CD8-positive, alpha-beta memory T cell (primary cell): ENCODE measurements at regions not wholly inside any gene's neighbourhood (a gene's known extent, or its start where the extent isn't known, plus 50 kb on each side); places are given as distances from the start of the nearest gene placed in this dataset.

ENCODE experiments used
- CTCF ChIA-PET: fragments of 350-600 bp; sonication (Branson Sonifier 250); formaldehyde crosslinking; loops from one replicate; lab custom pipeline; 2021; ENCODE audit warnings: antibody characterized with exemption; lab: Charles Lee
- POLR2A ChIA-PET: fragments of 350-600 bp; sonication (Branson Sonifier 250); formaldehyde crosslinking; loops from one replicate; lab custom pipeline; 2021; ENCODE audit warnings: antibody characterized with exemption; lab: Charles Lee
- DNase-seq, 5 donors: peaks; one replicate each; pipeline versions ENCODE4 v3.0.0 to v3.0.0-alpha.2; 2020 to 2022; ENCODE audit warnings: mixed read lengths in 1 of 5
- H3K27ac ChIP-seq: one replicate; pipeline ENCODE4 v1.7.0; 2013; ENCODE audit warnings: low read depth, mild to moderate bottlenecking, low read length, moderate library complexity
- H3K27me3 ChIP-seq: 2 replicates; pipeline ENCODE4 v1.7.0; 2013; ENCODE audit warnings: low read length, mild to moderate bottlenecking; ENCODE audit not compliant: insufficient read depth, poor library complexity, severe bottlenecking
- H3K36me3 ChIP-seq: 2 replicates; pipeline ENCODE4 v1.7.0; 2013; ENCODE audit warnings: mild to moderate bottlenecking, low read length, moderate library complexity; ENCODE audit not compliant: insufficient read depth
- H3K4me1 ChIP-seq: 2 replicates; pipeline ENCODE4 v1.7.0; 2013; ENCODE audit warnings: mild to moderate bottlenecking, low read length, moderate library complexity; ENCODE audit not compliant: insufficient read depth
- H3K4me3 ChIP-seq: 2 replicates; pipeline ENCODE4 v1.7.0; 2013; ENCODE audit warnings: mild to moderate bottlenecking, low read length
- H3K9me3 ChIP-seq: 2 replicates; pipeline ENCODE4 v1.7.0; 2013; ENCODE audit warnings: mild to moderate bottlenecking, low read length
- H3K27ac Mint-ChIP-seq, 8 donors: one replicate each; pipeline ENCODE4 v1.8.0; 2020 to 2021; ENCODE audit warnings: mixed read lengths in 8 of 8, mild to moderate bottlenecking in 6 of 8, inconsistent platforms in 3 of 8, moderate library complexity in 3 of 8
- H3K27me3 Mint-ChIP-seq, 2 donors: one replicate each; pipeline ENCODE4 v1.8.0; 2020 to 2021; ENCODE audit warnings: mixed read lengths in 2 of 2, mild to moderate bottlenecking in 1 of 2, moderate library complexity in 1 of 2
- H3K36me3 Mint-ChIP-seq, 3 donors: one replicate each; pipeline ENCODE4 v1.8.0; 2020 to 2021; ENCODE audit warnings: mixed read lengths in 3 of 3, inconsistent platforms in 1 of 3, mild to moderate bottlenecking in 1 of 3
- H3K4me1 Mint-ChIP-seq, 3 donors: one replicate each; pipeline ENCODE4 v1.8.0; 2020 to 2021; ENCODE audit warnings: mixed read lengths in 3 of 3, inconsistent platforms in 1 of 3, mild to moderate bottlenecking in 1 of 3
- H3K4me3 Mint-ChIP-seq, 7 donors: one replicate each; pipeline ENCODE4 v1.8.0; 2020 to 2021; ENCODE audit warnings: mixed read lengths in 7 of 7, mild to moderate bottlenecking in 6 of 7, moderate library complexity in 4 of 7, inconsistent platforms in 2 of 7
- H3K9me3 Mint-ChIP-seq, 5 donors: one replicate each; pipeline ENCODE4 v1.8.0; 2020 to 2022; ENCODE audit warnings: mixed read lengths in 5 of 5, mild to moderate bottlenecking in 3 of 5, moderate library complexity in 2 of 5, inconsistent platforms in 1 of 5

DNA sequence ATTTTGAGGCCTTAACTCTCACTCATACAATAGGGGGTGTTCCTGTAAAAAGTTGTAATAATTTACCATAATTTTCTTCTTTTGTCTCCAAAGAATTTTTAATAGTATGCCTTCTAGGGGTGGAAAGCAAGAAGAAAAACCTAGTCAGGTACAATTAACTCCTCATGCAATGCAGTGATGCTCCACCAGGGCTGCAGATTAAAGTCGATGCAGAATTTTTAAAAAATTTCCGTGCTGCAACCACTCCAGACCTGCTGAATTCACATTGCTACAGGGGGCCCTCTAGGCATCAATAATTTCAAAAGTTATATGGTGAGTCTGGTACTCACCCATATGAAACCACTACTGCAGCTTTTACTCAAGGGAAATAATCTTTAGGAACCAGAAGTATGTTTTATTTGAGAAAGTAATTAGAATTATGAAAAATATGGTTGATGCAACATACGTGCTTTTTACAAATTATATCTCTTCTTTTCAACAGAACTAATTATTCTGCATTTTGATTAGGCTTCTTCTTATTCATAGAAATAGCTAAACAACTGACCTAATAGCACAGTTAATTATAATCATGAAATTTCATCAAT, 353.2 kb downstream of the BCAT1 start:
- H3K36me3 Mint-ChIP-seq, result no peaks in the 10 kb centered on the region
- peaks cover 0 to 2% (median 0%) of the 10 kb centered on the region in 5 donors for H3K9me3 Mint-ChIP-seq
- Histone ChIP-seq H3K27ac (no peak overlapping the region), H3K27me3 (no peaks in the 10 kb centered on the region), H3K9me3 (no peaks in the 10 kb centered on the region), H3K4me3 (no peak overlapping the region), H3K4me1 (no peaks in the 10 kb centered on the region), H3K36me3 (no peaks in the 10 kb centered on the region)
- DNase-seq, result no peak
- peaks cover 6 to 16% of the 10 kb centered on the region in 2 donors for H3K27me3 Mint-ChIP-seq
- CTCF ChIA-PET, result no interaction called here
- POLR2A ChIA-PET, result no interaction called here
- no peak overlapping the region for H3K4me3 Mint-ChIP-seq
- peaks cover 0 to under 1% (median under 1%) of the 10 kb centered on the region in 3 donors for H3K4me1 Mint-ChIP-seq
- H3K27ac Mint-ChIP-seq, result no peak overlapping the region

- Mint-ChIP-seq H3K4me1 (no peaks in the 10 kb centered on the region), H3K36me3 (no peaks in the 10 kb centered on the region), H3K9me3 (peaks cover 0 to 2% (median 0%) of the 10 kb centered on the region in 5 donors), H3K4me3 (no peak overlapping the region), H3K27me3 (peaks cover 6 to 8% of the 10 kb centered on the region in 2 donors), H3K27ac (no peak overlapping the region)
- Histone ChIP-seq H3K27me3 (no peaks in the 10 kb centered on the region), H3K4me3 (no peak overlapping the region), H3K9me3 (no peaks in the 10 kb centered on the region), H3K36me3 (no peaks in the 10 kb centered on the region), H3K27ac (no peak overlapping the region), H3K4me1 (no peaks in the 10 kb centered on the region)
- POLR2A ChIA-PET, result no interaction called here
- DNase-seq, result no peak
- CTCF ChIA-PET, result no interaction called here
Observed at GRCh38 chr12:24591715-24592440, 357.0 kb downstream of the BCAT1 start.

DNA sequence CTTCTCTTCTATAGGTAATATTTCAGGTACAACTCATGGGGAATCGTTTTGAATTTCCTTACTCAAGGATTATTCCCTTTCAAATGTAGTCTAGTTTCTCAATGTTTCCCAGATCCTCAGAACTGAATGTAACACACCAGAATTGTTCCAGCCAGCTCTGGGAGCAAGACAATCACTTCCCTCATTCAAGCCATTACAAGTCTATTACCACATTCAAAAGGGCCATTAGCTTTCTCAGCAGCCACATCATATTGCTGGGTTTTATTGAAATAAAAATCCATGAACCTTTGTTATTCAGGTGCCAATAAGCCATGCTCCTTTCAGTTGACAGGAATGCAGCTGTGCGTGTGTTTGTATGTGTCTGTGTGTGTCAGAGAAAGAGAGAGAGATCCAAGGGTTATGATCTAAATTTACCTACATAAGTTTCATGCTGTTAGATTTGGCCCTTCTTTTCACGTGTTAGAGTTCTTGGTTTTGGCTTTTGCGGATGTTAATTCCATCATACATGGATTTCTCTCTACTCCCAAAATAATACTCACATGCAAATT, 357.7 kb downstream of the BCAT1 start:
- DNase-seq, result no peak
- no peaks in the 10 kb centered on the region for H3K4me1 Mint-ChIP-seq
- no peak overlapping the region for H3K27ac ChIP-seq
- ChIA-PET POLR2A (no interaction called here), CTCF (no interaction called here)
- H3K27ac Mint-ChIP-seq, result no peak overlapping the region
- H3K27me3 Mint-ChIP-seq, result peaks cover 6 to 8% of the 10 kb centered on the region in 2 donors
- no peaks in the 10 kb centered on the region for H3K36me3 ChIP-seq
- peaks cover 0 to 2% (median 0%) of the 10 kb centered on the region in 5 donors for H3K9me3 Mint-ChIP-seq
- H3K27me3 ChIP-seq, result no peaks in the 10 kb centered on the region
- no peaks in the 10 kb centered on the region for H3K9me3 ChIP-seq
- no peak overlapping the region for H3K4me3 Mint-ChIP-seq
- no peaks in the 10 kb centered on the region for H3K36me3 Mint-ChIP-seq
- H3K4me1 ChIP-seq, result no peaks in the 10 kb centered on the region
- no peak overlapping the region for H3K4me3 ChIP-seq

GRCh38 chr12:24586293-24586692, 362.6 kb downstream of the BCAT1 start:
- Mint-ChIP-seq H3K4me3 (no peak overlapping the region), H3K4me1 (no peaks in the 10 kb centered on the region), H3K36me3 (no peaks in the 10 kb centered on the region), H3K9me3 (no peaks in the 10 kb centered on the region), H3K27ac (no peak overlapping the region), H3K27me3 (no peaks in the 10 kb centered on the region)
- ChIA-PET CTCF (no interaction called here), POLR2A (no interaction called here)
- Histone ChIP-seq H3K9me3 (no peaks in the 10 kb centered on the region), H3K4me1 (no peaks in the 10 kb centered on the region), H3K36me3 (no peaks in the 10 kb centered on the region), H3K27ac (no peak overlapping the region), H3K4me3 (no peak overlapping the region), H3K27me3 (no peaks in the 10 kb centered on the region)
- DNase-seq, result no peak

DNA sequence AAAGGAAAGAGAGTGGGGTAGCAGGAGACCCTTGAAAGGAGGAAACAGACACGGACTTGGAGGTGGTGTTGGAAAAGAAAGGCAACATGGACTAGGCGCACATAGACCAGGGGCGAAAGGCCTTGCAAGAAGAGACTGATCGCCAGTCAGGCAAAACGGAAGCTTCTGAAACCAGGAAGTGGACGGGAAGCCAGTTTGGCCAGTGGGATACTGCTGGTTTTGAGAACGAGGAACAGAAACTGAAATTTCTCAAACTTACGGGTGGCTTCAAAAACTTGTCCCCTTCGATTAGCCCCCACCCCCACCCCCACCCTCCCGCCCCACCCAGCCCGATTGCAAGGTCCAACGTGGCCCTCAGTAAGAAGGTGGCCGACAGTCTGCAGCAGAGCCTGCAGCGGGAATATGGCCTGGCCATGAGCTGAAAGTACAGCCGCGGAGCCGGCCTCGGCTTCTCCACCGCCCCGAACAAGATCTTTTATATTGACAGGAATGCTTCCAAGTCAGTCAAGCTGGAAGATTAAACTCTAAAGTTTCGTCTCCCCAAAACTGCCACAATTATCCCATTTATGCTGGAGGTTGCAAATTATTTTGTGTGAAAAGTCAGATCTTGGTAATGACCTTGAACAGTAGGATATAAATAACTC, 364.7 kb downstream of the BCAT1 start:
- H3K4me3 Mint-ChIP-seq, result no peak overlapping the region
- H3K36me3 Mint-ChIP-seq, result no peaks in the 10 kb centered on the region
- H3K9me3 ChIP-seq, result no peaks in the 10 kb centered on the region
- no peaks in the 10 kb centered on the region for H3K4me1 Mint-ChIP-seq
- no peak overlapping the region for H3K27ac ChIP-seq
- ChIA-PET CTCF (no interaction called here), POLR2A (no interaction called here)
- no peaks in the 10 kb centered on the region for H3K4me1 ChIP-seq
- no peak overlapping the region for H3K4me3 ChIP-seq
- H3K36me3 ChIP-seq, result no peaks in the 10 kb centered on the region
- H3K27me3 ChIP-seq, result no peaks in the 10 kb centered on the region
- no peak overlapping the region for H3K27ac Mint-ChIP-seq
- H3K27me3 Mint-ChIP-seq, result peaks cover 0 to under 1% of the 10 kb centered on the region in 2 donors
- peaks cover 0 to 12% (median 3%) of the 10 kb centered on the region in 5 donors for H3K9me3 Mint-ChIP-seq
- no peak for DNase-seq

DNA sequence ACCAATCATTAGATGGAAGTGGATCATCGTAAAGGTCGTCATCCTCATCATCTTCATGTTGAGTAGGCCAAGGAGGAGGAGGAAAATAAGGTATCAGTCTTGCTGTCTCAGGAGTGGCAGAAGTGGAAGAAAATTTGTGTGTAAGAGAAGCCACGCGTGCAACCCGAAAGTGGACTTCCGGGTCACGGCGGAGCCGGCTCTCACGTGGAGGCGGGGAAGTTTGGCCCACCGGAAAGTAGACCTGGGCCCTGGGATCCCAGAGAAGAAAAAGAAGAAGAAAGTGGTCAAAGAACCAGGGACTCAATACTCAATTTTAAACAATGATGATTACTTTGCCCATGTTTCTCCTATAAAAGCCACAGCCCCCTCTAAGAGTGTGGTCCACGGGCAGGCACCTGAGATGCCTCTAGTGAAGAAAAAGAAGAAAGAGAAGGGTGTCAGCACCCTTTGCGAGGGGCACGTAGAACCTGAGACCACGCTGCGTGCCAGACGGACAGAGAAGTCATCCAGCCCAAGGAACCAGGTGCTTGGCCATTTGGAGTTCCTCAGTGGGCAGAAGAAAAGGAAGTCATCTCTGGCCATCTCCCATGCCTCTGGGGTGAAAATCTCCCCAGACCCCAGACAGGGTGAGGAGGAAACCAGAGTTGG, 365.8 kb downstream of the BCAT1 start:
- Histone ChIP-seq H3K4me1 (no peaks in the 10 kb centered on the region), H3K9me3 (no peaks in the 10 kb centered on the region), H3K36me3 (no peaks in the 10 kb centered on the region), H3K4me3 (no peak overlapping the region), H3K27ac (no peak overlapping the region), H3K27me3 (no peaks in the 10 kb centered on the region)
- Mint-ChIP-seq H3K27me3 (peaks cover 0 to 4% of the 10 kb centered on the region in 2 donors), H3K4me3 (no peak overlapping the region), H3K36me3 (no peaks in the 10 kb centered on the region), H3K4me1 (no peaks in the 10 kb centered on the region), H3K27ac (no peak overlapping the region), H3K9me3 (peaks cover 2 to 14% (median 5%) of the 10 kb centered on the region in 5 donors)
- CTCF ChIA-PET, result no interaction called here
- DNase-seq, result no peak
- POLR2A ChIA-PET, result no interaction called here

DNA sequence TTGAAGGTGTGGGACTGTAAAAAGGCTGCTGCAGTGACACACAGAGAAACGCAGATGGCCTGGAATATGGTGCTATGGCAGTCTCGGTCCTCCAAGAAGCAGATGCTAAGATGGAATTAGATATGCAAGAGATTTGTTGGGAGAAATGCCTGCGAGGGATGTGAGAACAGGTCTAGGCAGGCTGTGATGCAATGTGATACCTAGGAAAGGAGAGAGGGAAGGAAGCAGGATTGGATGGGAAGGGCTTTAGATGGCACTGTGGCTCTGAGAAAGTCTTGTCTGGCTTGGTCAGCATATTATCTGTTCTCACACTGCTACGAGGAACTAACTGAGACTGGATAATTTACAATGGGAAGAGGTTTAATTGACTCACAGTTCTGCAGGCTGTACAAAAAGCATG, 374.4 kb downstream of the BCAT1 start:
- POLR2A ChIA-PET, result no interaction called here

GRCh38 chr12:24573621-24574020, 375.3 kb downstream of the BCAT1 start:
- no peak for DNase-seq
- no peaks in the 10 kb centered on the region for H3K27me3 ChIP-seq
- no peaks in the 10 kb centered on the region for H3K36me3 Mint-ChIP-seq
- ChIA-PET CTCF (no interaction called here), POLR2A (no interaction called here)
- no peaks in the 10 kb centered on the region for H3K4me1 Mint-ChIP-seq
- no peak overlapping the region for H3K27ac Mint-ChIP-seq
- H3K27me3 Mint-ChIP-seq, result peaks cover 3 to 21% of the 10 kb centered on the region in 2 donors
- no peak overlapping the region for H3K27ac ChIP-seq
- no peaks in the 10 kb centered on the region for H3K4me1 ChIP-seq
- H3K4me3 ChIP-seq, result no peak overlapping the region
- H3K36me3 ChIP-seq, result no peaks in the 10 kb centered on the region
- no peak overlapping the region for H3K4me3 Mint-ChIP-seq
- H3K9me3 Mint-ChIP-seq, result peaks cover 0 to 4% (median 2%) of the 10 kb centered on the region in 5 donors
- H3K9me3 ChIP-seq, result no peaks in the 10 kb centered on the region

More for the DNA sequence above, 374.4 kb downstream of the BCAT1 start:
- no peak overlapping the region for H3K4me3 ChIP-seq
- Mint-ChIP-seq H3K4me3 (no peak overlapping the region), H3K9me3 (peaks cover 2 to 9% (median 7%) of the 10 kb centered on the region in 5 donors), H3K27ac (no peak overlapping the region), H3K4me1 (no peaks in the 10 kb centered on the region), H3K36me3 (no peaks in the 10 kb centered on the region), H3K27me3 (peaks cover 6 to 21% of the 10 kb centered on the region in 2 donors)
- no peak overlapping the region for H3K27ac ChIP-seq
- no peak for DNase-seq
- no peaks in the 10 kb centered on the region for H3K36me3 ChIP-seq
- no peaks in the 10 kb centered on the region for H3K27me3 ChIP-seq
- H3K9me3 ChIP-seq, result no peaks in the 10 kb centered on the region
- H3K4me1 ChIP-seq, result no peaks in the 10 kb centered on the region
- CTCF ChIA-PET, result no interaction called here
